ENCODE measurements at regions not wholly inside any gene's neighbourhood (a gene's known extent, or its start where the extent isn't known, plus 50 kb on each side); places are given as distances from the start of the nearest gene placed in this dataset.

DNA sequence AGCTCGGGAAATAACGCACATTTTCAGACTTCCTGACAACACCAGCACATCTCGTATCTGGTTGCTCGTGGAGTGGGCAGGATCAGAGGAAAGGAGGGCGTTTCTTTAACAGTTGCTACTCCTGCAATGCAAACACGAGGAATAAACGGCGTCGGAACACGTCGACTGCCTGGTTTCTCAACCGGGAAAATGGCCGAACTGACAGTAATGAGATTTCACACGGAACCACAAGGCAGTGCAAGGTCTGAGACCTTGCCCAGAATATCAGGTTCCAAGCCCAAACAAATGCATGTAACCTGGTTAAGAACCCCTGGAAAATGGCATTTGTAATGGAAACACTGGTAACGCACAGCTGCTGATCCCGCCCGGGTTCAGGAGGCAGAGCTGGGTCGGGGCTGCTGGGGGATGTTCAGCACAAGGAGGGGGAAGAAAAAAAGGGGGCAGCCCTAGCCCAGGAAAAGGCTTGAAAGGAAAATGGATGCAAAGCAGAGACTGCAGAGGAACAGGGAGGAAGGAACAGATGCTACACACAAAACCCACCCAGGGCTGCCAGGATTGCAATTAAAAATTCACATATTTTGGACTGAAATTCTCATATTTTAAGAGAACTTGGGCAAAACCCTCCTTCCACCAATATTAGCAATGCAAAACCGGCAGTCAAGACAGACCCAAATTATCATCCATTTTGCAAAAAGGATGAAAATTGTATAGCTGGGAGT is 61.6 kb upstream of the KLHL29 start:
- ChIA-PET CTCF (interaction anchor here (1.1 kb wide), 1 partner anchor 26 kb away, joined by 3 read pairs; no protein-coding TSS in a partner anchor), POLR2A (no interaction called here)
- Histone ChIP-seq H3K27me3 (ENCODE audit: control insufficient read depth, insufficient read depth, low read length) (peaks cover 7% of the 10 kb centered on the region), H3K4me3 (ENCODE audit: low read depth, low read length) (no peak overlapping the region), H3K36me3 (ENCODE audit: control insufficient read depth, insufficient read depth, low read length) (no peaks in the 10 kb centered on the region)
- DNase-seq (ENCODE audit: low read depth): no peak
- TF ChIP-seq CTCF (IDR thresholded peaks at IDR 0.05; ENCODE audit: insufficient read depth, low read depth, low read length): no peak

DNA sequence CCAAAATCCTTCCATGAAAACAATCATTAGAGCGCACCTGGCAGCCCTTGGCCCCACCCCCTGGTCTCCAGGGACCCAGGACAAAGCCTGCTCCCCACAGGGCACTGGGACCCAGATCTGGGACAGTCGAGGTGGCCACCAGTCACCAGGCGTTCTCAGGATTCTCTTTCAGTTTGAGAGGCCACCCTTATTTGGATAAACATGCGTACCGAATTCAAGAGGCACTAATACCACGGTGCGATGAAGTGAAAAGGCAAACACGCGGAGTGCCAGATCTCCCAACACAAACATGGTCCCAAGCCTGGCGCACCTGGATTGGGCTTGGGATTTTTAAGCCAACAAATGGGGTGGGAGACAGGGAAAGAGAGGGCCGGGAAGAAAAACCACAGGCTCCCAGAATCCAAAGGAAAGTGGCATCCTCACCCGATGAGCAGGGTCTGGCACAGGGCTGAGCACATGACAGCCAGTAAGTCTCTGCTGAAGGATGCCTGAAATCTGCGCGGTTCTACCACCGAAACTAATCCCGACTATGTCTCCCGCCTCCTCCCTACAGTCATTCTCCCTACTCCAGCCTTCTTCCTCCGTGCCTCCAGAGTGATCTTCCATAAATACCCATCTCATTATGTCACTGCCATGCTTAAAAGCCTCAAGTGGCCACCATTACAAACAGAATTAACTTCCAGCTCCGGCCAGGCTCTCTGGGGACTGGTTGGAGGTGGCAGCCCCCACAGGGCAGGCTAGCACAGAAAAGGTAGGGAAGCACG is 60.9 kb upstream of the KLHL29 start:
- no peak for TF ChIP-seq CTCF (IDR thresholded peaks at IDR 0.05; ENCODE audit: insufficient read depth, low read depth, low read length)
- ChIA-PET CTCF (no interaction called here), POLR2A (no interaction called here)
- peaks cover 4% of the 10 kb centered on the region; the same call in 1 of the 2 replicates for H3K27me3 ChIP-seq (ENCODE audit: control insufficient read depth, insufficient read depth, low read length)
- DNase-seq (ENCODE audit: low read depth): no peak
- no peaks in the 10 kb centered on the region for H3K36me3 ChIP-seq (ENCODE audit: control insufficient read depth, insufficient read depth, low read length)
- no peak overlapping the region for H3K4me3 ChIP-seq (ENCODE audit: low read depth, low read length)

GRCh38 chr2:23326330-23326729 is 58.6 kb upstream of the KLHL29 start:
- ChIA-PET CTCF (no interaction called here), POLR2A (no interaction called here)
- H3K36me3 ChIP-seq (ENCODE audit: control insufficient read depth, insufficient read depth, low read length): no peaks in the 10 kb centered on the region
- peaks cover 4% of the 10 kb centered on the region; the same call in 1 of the 2 replicates for H3K27me3 ChIP-seq (ENCODE audit: control insufficient read depth, insufficient read depth, low read length)
- DNase-seq (ENCODE audit: low read depth): no peak
- no peak for TF ChIP-seq CTCF (IDR thresholded peaks at IDR 0.05; ENCODE audit: insufficient read depth, low read depth, low read length)
- no peak overlapping the region for H3K4me3 ChIP-seq (ENCODE audit: low read depth, low read length)

- ChIA-PET POLR2A (no interaction called here), CTCF (interaction anchor here (0.7 kb wide), 1 partner anchor 23 kb away, joined by 3 read pairs; no protein-coding TSS in a partner anchor)
- Histone ChIP-seq H3K4me3 (ENCODE audit: low read depth, low read length) (no peak overlapping the region), H3K27me3 (ENCODE audit: control insufficient read depth, insufficient read depth, low read length) (no peaks in the 10 kb centered on the region), H3K36me3 (ENCODE audit: control insufficient read depth, insufficient read depth, low read length) (no peaks in the 10 kb centered on the region)
- no peak for TF ChIP-seq CTCF (IDR thresholded peaks at IDR 0.05; ENCODE audit: insufficient read depth, low read depth, low read length)
- no peak for DNase-seq (ENCODE audit: low read depth)
Measured at GRCh38 chr2:23327416-23327815, 57.6 kb upstream of the KLHL29 start.

- Histone ChIP-seq H3K27me3 (ENCODE audit: control insufficient read depth, insufficient read depth, low read length) (no peaks in the 10 kb centered on the region), H3K4me3 (ENCODE audit: low read depth, low read length) (no peak overlapping the region), H3K36me3 (ENCODE audit: control insufficient read depth, insufficient read depth, low read length) (no peaks in the 10 kb centered on the region)
- DNase-seq (ENCODE audit: low read depth): no peak
- ChIA-PET POLR2A (no interaction called here), CTCF (interaction anchor here (0.7 kb wide), 1 partner anchor 23 kb away, joined by 3 read pairs; no protein-coding TSS in a partner anchor)
- no peak for TF ChIP-seq CTCF (IDR thresholded peaks at IDR 0.05; ENCODE audit: insufficient read depth, low read depth, low read length)
Measured at GRCh38 chr2:23327887-23328286, 57.1 kb upstream of the KLHL29 start.

Measured in BJ (cell line).